ENCODE measurements at regions not wholly inside any gene's neighbourhood (a gene's known extent, or its start where the extent isn't known, plus 50 kb on each side); places are given as distances from the start of the nearest gene placed in this dataset.

GRCh38 chr10:107733328-107734130, 569.0 kb upstream of the SORCS1 start:
- H3K4me3 ChIP-seq (ENCODE audit: low read depth, low read length), result no peak overlapping the region
- TF ChIP-seq CTCF (IDR thresholded peaks at IDR 0.05; ENCODE audit: borderline replicate concordance, insufficient read depth, low read depth, low read length), result no peak

GRCh38 chr10:107732045-107732444, 567.5 kb upstream of the SORCS1 start:
- TF ChIP-seq CTCF (IDR thresholded peaks at IDR 0.05; ENCODE audit: borderline replicate concordance, insufficient read depth, low read depth, low read length), result no peak
- H3K4me3 ChIP-seq (ENCODE audit: low read depth, low read length), result no peak overlapping the region

GRCh38 chr10:107728807-107729206, 564.3 kb upstream of the SORCS1 start:
- H3K4me3 ChIP-seq (ENCODE audit: low read depth, low read length), result no peak overlapping the region
- no peak for TF ChIP-seq CTCF (IDR thresholded peaks at IDR 0.05; ENCODE audit: borderline replicate concordance, insufficient read depth, low read depth, low read length)

GRCh38 chr10:107727767-107728317, 563.3 kb upstream of the SORCS1 start:
- no peak overlapping the region for H3K4me3 ChIP-seq (ENCODE audit: low read depth, low read length)
- TF ChIP-seq CTCF (IDR thresholded peaks at IDR 0.05; ENCODE audit: borderline replicate concordance, insufficient read depth, low read depth, low read length), result no peak

- TF ChIP-seq CTCF (IDR thresholded peaks at IDR 0.05; ENCODE audit: borderline replicate concordance, insufficient read depth, low read depth, low read length), result no peak
- H3K4me3 ChIP-seq (ENCODE audit: low read depth, low read length), result no peak overlapping the region
Observed at GRCh38 chr10:107718864-107719263, 554.4 kb upstream of the SORCS1 start.

- TF ChIP-seq CTCF (IDR thresholded peaks at IDR 0.05; ENCODE audit: borderline replicate concordance, insufficient read depth, low read depth, low read length), result no peak
- no peak overlapping the region for H3K4me3 ChIP-seq (ENCODE audit: low read depth, low read length)
Observed at GRCh38 chr10:107717046-107717445, 552.5 kb upstream of the SORCS1 start.

DNA sequence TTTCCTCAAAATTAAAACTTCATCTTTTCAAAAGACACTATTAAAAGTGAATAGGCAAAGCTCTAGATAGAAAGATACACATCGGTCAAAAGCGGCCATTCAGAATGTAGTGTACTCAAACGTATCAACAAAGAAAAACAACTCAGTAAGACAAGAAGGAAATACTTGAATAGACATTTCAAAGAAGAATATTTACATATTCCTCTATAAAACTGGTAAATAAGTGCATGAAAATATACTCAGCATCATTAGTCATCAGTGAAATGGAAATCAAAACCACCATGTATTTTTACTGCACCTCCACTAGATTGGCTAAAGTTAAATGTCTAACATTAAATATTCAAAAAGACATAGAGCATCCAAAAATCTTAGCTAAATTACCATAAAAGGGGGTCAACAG, 551.1 kb upstream of the SORCS1 start:
- no peak for TF ChIP-seq CTCF (IDR thresholded peaks at IDR 0.05; ENCODE audit: borderline replicate concordance, insufficient read depth, low read depth, low read length)
- no peak overlapping the region for H3K4me3 ChIP-seq (ENCODE audit: low read depth, low read length)
